ENCODE measurements at regions not wholly inside any gene's neighbourhood (a gene's known extent, or its start where the extent isn't known, plus 50 kb on each side); places are given as distances from the start of the nearest gene placed in this dataset.
A peak's percentile ranks its signal among the peaks of the same experiment; 100 is the strongest.
"Not testable (repeated sequence)": the region's sequence is repeated elsewhere in the genome, so short reads cannot be mapped to it uniquely, and the experiment has no call there.

- DNase-seq: no peak
These were observed 89.1 kb upstream of the ALCAM start for GRCh38 chr3:105277656-105278055.

GRCh38 chr3:105278688-105279087 lies 88.0 kb upstream of the ALCAM start:
- DNase-seq: no peak

GRCh38 chr3:105281989-105282388 lies 84.7 kb upstream of the ALCAM start:
- no peak for DNase-seq

- DNase-seq: peak in 1 of 3 donors; percentile 8
These were observed 81.8 kb upstream of the ALCAM start for GRCh38 chr3:105284876-105285275.

- no peak for DNase-seq
These were observed 81.0 kb upstream of the ALCAM start for GRCh38 chr3:105285653-105286241.

GRCh38 chr3:105293441-105293840 lies 73.3 kb upstream of the ALCAM start:
- DNase-seq: no peak

GRCh38 chr3:105296182-105296822 lies 70.4 kb upstream of the ALCAM start:
- not testable (repeated sequence) for DNase-seq

GRCh38 chr3:105304487-105304886 lies 62.2 kb upstream of the ALCAM start:
- DNase-seq: no peak

- DNase-seq: no peak
These were observed 51.6 kb upstream of the ALCAM start for GRCh38 chr3:105315144-105315543.

- no peak for DNase-seq
These were observed 50.9 kb upstream of the ALCAM start for GRCh38 chr3:105315815-105316214.

GRCh38 chr3:105316331-105316730 lies 50.4 kb upstream of the ALCAM start:
- peak; percentile 56 to 83 (median 82) for DNase-seq

Data from suppressor macrophage treated with lipopolysaccharide for 1 hour (primary cell).